SW 1271 (cell line): ENCODE measurements at regions not wholly inside any gene's neighbourhood (a gene's known extent, or its start where the extent isn't known, plus 50 kb on each side); places are given as distances from the start of the nearest gene placed in this dataset.

ENCODE experiments used
- DNase-seq, 2 experiments: peaks; one replicate each; lab custom pipeline; 2025; lab: John Stamatoyannopoulos, UW

GRCh38 chrX:102067966-102068723 is 57.3 kb upstream of the TCEAL2 start:
- peak in 1 of 2 experiments; percentile 0 for DNase-seq

GRCh38 chrX:102063445-102064074 is 61.9 kb upstream of the TCEAL2 start:
- no peak for DNase-seq

- no peak for DNase-seq
Measured at GRCh38 chrX:102044496-102044895, 81.0 kb upstream of the TCEAL2 start.

- DNase-seq, result no peak
Measured at GRCh38 chrX:102043380-102043779, 82.1 kb upstream of the TCEAL2 start.

- DNase-seq, result peak in 1 of 2 experiments; percentile 1
Measured at GRCh38 chrX:102042372-102043325, 82.8 kb upstream of the TCEAL2 start.

GRCh38 chrX:102029026-102029425 is 96.5 kb upstream of the TCEAL2 start:
- DNase-seq, result no peak

GRCh38 chrX:102018208-102018607 is 86.4 kb upstream of the ZMAT1 start:
- DNase-seq, result no peak

- no peak for DNase-seq
Measured at GRCh38 chrX:102008901-102009300, 77.1 kb upstream of the ZMAT1 start.

- no peak for DNase-seq
Measured at GRCh38 chrX:101999644-102000539, 68.1 kb upstream of the ZMAT1 start.

GRCh38 chrX:101993335-101993734 is 61.5 kb upstream of the ZMAT1 start:
- DNase-seq, result no peak

- DNase-seq, result peak; percentile 0 to 43
Measured at GRCh38 chrX:101986586-101986985, 54.8 kb upstream of the ZMAT1 start.
